B cell (primary cell): ENCODE measurements at regions not wholly inside any gene's neighbourhood (a gene's known extent, or its start where the extent isn't known, plus 50 kb on each side); places are given as distances from the start of the nearest gene placed in this dataset.

Experiments
- ATAC-seq: fragments of 200-7000 bp; cut with Tn5 transposase; one replicate; pipeline ENCODE4 v1.10.0; 2021; ENCODE audit warnings: low read depth, mild to moderate bottlenecking, moderate number of reproducible peaks, moderate library complexity
- CTCF ChIA-PET: fragments of 350-600 bp; sonication (Branson Sonifier 250); formaldehyde crosslinking; loops from one replicate; lab custom pipeline; 2021; ENCODE audit warnings: antibody characterized with exemption, inconsistent platforms; lab: Charles Lee
- POLR2A ChIA-PET: fragments of 350-600 bp; sonication (Branson Sonifier 250); formaldehyde crosslinking; loops from one replicate; lab custom pipeline; 2021; ENCODE audit warnings: antibody characterized with exemption; lab: Charles Lee
- DNase-seq: peaks from one replicate; pipeline ENCODE4 v3.0.0; 2013
- H2AFZ ChIP-seq: 2 replicates; pipeline ENCODE4 v1.6.1; 2012; ENCODE audit warnings: mild to moderate bottlenecking, low read depth, low read length; ENCODE audit not compliant: insufficient read depth, poor library complexity, severe bottlenecking
- H3K27ac ChIP-seq, 2 donors: 1 replicate in 1 of 2; 2 replicates in 1 of 2; pipeline ENCODE4 v1.5.1; 2012 to 2013; ENCODE audit warnings: low read length in 2 of 2, mild to moderate bottlenecking in 2 of 2, moderate library complexity in 1 of 2
- H3K27me3 ChIP-seq, 4 experiments: fragments of 200-600 bp in 1 of 4; sonication (generic) in 1 of 4; replicated peaks in 1 of 4; 1 replicate in 2 of 4; 2 replicates in 2 of 4; pipeline versions ENCODE4 v1.6.1 to v1.7.0; 2013 to 2016; ENCODE audit warnings: low read length in 3 of 4, mild to moderate bottlenecking in 2 of 4, mixed read lengths in 1 of 4, moderate library complexity in 1 of 4; ENCODE audit not compliant: insufficient read depth in 4 of 4, control insufficient read depth in 3 of 4; ENCODE audit errors: control extremely low read depth in 1 of 4
- H3K36me3 ChIP-seq, 2 experiments: replicated peaks in 1 of 2; 1 replicate in 1 of 2; 2 replicates in 1 of 2; pipeline versions ENCODE4 v1.6.1 to v1.7.1; 2013; ENCODE audit warnings: low read length in 1 of 2; ENCODE audit not compliant: insufficient read depth in 2 of 2, control insufficient read depth in 1 of 2; ENCODE audit errors: control extremely low read depth in 1 of 2, extremely low read depth in 1 of 2
- H3K4me1 ChIP-seq, 2 donors: fragments of 200-600 bp in 1 of 2; sonication (generic) in 1 of 2; 1 replicate in 1 of 2; 2 replicates in 1 of 2; pipeline versions ENCODE4 v1.5.1 to v1.6.1; 2013 to 2017; ENCODE audit warnings: low read length in 2 of 2; ENCODE audit not compliant: control insufficient read depth in 2 of 2, insufficient read depth in 2 of 2
- H3K4me2 ChIP-seq: replicated peaks from 2 replicates; pipeline ENCODE3; 2012; ENCODE audit warnings: mild to moderate bottlenecking, low read depth, low read length; ENCODE audit not compliant: poor library complexity, severe bottlenecking
- H3K4me3 ChIP-seq, 5 experiments: fragments of 200-600 bp in 1 of 5; sonication (generic) in 1 of 5; 1 replicate in 3 of 5; 2 replicates in 2 of 5; pipeline versions ENCODE4 v1.5.1 to v1.7.0; 2011 to 2016; ENCODE audit warnings: low read length in 4 of 5, mild to moderate bottlenecking in 4 of 5, low read depth in 2 of 5, control low read depth in 1 of 5, moderate library complexity in 1 of 5; ENCODE audit not compliant: insufficient read depth in 1 of 5; ENCODE audit errors: control extremely low read depth in 1 of 5, extremely low read depth in 1 of 5
- H3K79me2 ChIP-seq: fragments of 200-600 bp; sonication (generic); one replicate; pipeline ENCODE4 v1.6.0; 2016; ENCODE audit warnings: low read length; ENCODE audit not compliant: control insufficient read depth, insufficient read depth
- H3K9ac ChIP-seq: fragments of 200-600 bp; sonication (generic); 2 replicates; pipeline ENCODE4 v1.6.1; 2017; ENCODE audit warnings: mild to moderate bottlenecking, low read length, moderate library complexity
- H3K9me3 ChIP-seq, 3 donors: one replicate each; pipeline versions ENCODE4 v1.6.1 to v1.7.1; 2013; ENCODE audit warnings: low read length in 2 of 3; ENCODE audit not compliant: control insufficient read depth in 2 of 3, insufficient read depth in 1 of 3; ENCODE audit errors: control extremely low read depth in 1 of 3
- H4K20me1 ChIP-seq: 2 replicates; pipeline ENCODE4 v1.6.0; 2012; ENCODE audit warnings: mild to moderate bottlenecking, low read length; ENCODE audit not compliant: insufficient read depth, control insufficient read depth, poor library complexity, severe bottlenecking
- H3K27ac Mint-ChIP-seq: one replicate; pipeline ENCODE4 v1.8.0; 2021; ENCODE audit warnings: mixed read lengths
- H3K27me3 Mint-ChIP-seq: one replicate; pipeline ENCODE4 v1.8.0; 2021; ENCODE audit warnings: mixed read lengths
- H3K4me1 Mint-ChIP-seq: one replicate; pipeline ENCODE4 v1.8.0; 2021; ENCODE audit warnings: mixed read lengths
- H3K4me3 Mint-ChIP-seq: one replicate; pipeline ENCODE4 v1.8.0; 2021; ENCODE audit warnings: mixed read lengths
- H3K9me3 Mint-ChIP-seq: one replicate; pipeline ENCODE4 v1.8.0; 2022; ENCODE audit warnings: mixed read lengths; ENCODE audit not compliant: insufficient read depth
- EZH2 ChIP-seq: IDR thresholded peaks from 2 replicates; pipeline ENCODE4 v1.6.1; 2012; ENCODE audit warnings: borderline replicate concordance, low read depth, mild to moderate bottlenecking, moderate library complexity, low read length; ENCODE audit not compliant: insufficient read depth, poor library complexity, severe bottlenecking
- WGBS: methylation state at CpG from one replicate; pipeline ENCODE4 v1.1.5; 2013; ENCODE audit warnings: missing lambda C conversion rate; ENCODE audit not compliant: insufficient coverage; 5-methylcytosine and 5-hydroxymethylcytosine counted together
- intact Hi-C: fragments of 100-400 bp; cut with micrococcal nuclease; formaldehyde crosslinking; loops from one replicate; pipeline ENCODE4 v1.10.0; 2022
- TF ChIP-seq, protein P1 (sequence below): fragments of 200-600 bp; IDR thresholded peaks from one replicate; pipeline ENCODE4 v1.8.0; 2022; ENCODE audit warnings: antibody characterized with exemption, mild to moderate bottlenecking

DNA sequence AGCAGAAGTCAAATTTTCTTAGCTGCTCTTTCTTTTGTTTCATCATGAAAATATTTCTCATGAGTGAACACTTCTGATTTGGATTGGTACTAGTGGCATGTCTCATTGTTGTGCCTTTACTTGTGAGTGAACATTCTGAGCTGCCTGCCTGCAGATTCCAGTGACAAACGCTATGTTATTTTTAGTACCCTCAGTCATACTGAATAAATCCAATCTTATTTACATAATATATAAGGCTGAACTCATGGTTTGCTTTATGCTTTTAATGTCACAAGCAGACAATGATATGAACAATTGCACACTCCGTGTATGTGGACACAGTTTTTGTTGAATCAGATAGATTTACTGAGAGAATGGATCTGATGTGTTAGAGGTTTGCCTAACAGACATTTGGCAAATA is 67.8 kb downstream of the ACTBL2 start:
- Mint-ChIP-seq H3K27ac (no peak overlapping the region), H3K27me3 (peaks cover 6% of the 10 kb centered on the region), H3K9me3 (no peaks in the 10 kb centered on the region), H3K4me1 (no peaks in the 10 kb centered on the region), H3K4me3 (no peak overlapping the region)
- no peak overlapping the region for H3K9ac ChIP-seq
- no peaks in the 10 kb centered on the region for H3K36me3 ChIP-seq
- DNase-seq = no peak
- WGBS = 100% methylated on average over 1 of the region's 2 CpGs
- H3K4me3 ChIP-seq = no peak overlapping the region
- TF ChIP-seq EZH2 = no peak
- TF ChIP-seq, protein P1, sequence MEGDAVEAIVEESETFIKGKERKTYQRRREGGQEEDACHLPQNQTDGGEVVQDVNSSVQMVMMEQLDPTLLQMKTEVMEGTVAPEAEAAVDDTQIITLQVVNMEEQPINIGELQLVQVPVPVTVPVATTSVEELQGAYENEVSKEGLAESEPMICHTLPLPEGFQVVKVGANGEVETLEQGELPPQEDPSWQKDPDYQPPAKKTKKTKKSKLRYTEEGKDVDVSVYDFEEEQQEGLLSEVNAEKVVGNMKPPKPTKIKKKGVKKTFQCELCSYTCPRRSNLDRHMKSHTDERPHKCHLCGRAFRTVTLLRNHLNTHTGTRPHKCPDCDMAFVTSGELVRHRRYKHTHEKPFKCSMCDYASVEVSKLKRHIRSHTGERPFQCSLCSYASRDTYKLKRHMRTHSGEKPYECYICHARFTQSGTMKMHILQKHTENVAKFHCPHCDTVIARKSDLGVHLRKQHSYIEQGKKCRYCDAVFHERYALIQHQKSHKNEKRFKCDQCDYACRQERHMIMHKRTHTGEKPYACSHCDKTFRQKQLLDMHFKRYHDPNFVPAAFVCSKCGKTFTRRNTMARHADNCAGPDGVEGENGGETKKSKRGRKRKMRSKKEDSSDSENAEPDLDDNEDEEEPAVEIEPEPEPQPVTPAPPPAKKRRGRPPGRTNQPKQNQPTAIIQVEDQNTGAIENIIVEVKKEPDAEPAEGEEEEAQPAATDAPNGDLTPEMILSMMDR = no peak
- no peak for ATAC-seq
- no peaks in the 10 kb centered on the region for H3K9me3 ChIP-seq
- H3K4me2 ChIP-seq = no peak overlapping the region
- H4K20me1 ChIP-seq = no peaks in the 10 kb centered on the region
- ChIA-PET CTCF (no interaction called here), POLR2A (no interaction called here)
- H3K27me3 ChIP-seq = no peaks in the 10 kb centered on the region
- H3K4me1 ChIP-seq = no peaks in the 10 kb centered on the region
- H3K79me2 ChIP-seq = no peaks in the 10 kb centered on the region
- intact Hi-C loops = no loop called here
- no peak overlapping the region for H3K27ac ChIP-seq
- no peak overlapping the region for H2AFZ ChIP-seq

DNA sequence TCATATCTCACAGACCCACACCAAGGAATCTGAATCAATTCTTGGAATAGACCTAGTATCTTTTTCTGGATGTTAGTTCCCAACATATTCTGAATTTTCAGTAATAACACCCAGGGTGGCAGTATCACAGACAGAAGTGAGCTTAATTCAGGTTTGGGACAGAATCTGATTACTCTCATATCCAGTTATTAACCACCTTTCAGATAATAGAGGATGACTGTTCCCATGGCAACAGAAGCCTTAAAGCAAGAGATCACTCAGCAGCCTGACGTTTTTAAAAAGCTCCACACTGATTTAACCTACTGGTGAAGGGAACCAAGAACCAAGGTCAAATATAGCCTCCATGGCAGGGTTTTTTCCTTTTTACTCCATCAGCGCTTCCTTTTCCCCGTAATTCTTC is 68.4 kb downstream of the ACTBL2 start:
- Histone ChIP-seq H4K20me1 (no peaks in the 10 kb centered on the region), H3K36me3 (no peaks in the 10 kb centered on the region), H3K79me2 (no peaks in the 10 kb centered on the region), H3K9ac (no peak overlapping the region), H3K4me1 (no peaks in the 10 kb centered on the region), H3K9me3 (no peaks in the 10 kb centered on the region), H3K27ac (no peak overlapping the region), H3K4me3 (no peak overlapping the region), H3K27me3 (no peaks in the 10 kb centered on the region), H3K4me2 (no peak overlapping the region), H2AFZ (no peak overlapping the region)
- ChIA-PET POLR2A (no interaction called here), CTCF (no interaction called here)
- 78% methylated on average over 3 of the region's 3 CpGs for WGBS
- no peak overlapping the region for H3K4me3 Mint-ChIP-seq
- TF ChIP-seq, protein P1 = no peak
- no peak for TF ChIP-seq EZH2
- intact Hi-C loops = no loop called here
- H3K27ac Mint-ChIP-seq = no peak overlapping the region
- no peaks in the 10 kb centered on the region for H3K9me3 Mint-ChIP-seq
- DNase-seq = no peak
- H3K4me1 Mint-ChIP-seq = no peaks in the 10 kb centered on the region
- H3K27me3 Mint-ChIP-seq = peaks cover 6% of the 10 kb centered on the region
- ATAC-seq = no peak
